HEK293 (cell line): ENCODE measurements at regions not wholly inside any gene's neighbourhood (a gene's known extent, or its start where the extent isn't known, plus 50 kb on each side); places are given as distances from the start of the nearest gene placed in this dataset.
"Not testable (repeated sequence)": the region's sequence is repeated elsewhere in the genome, so short reads cannot be mapped to it uniquely, and the experiment has no call there.

Experiments used
- CTCF ChIP-seq: fragments of 450-650 bp; formaldehyde crosslinking; IDR thresholded peaks from 2 replicates; pipeline ENCODE4 v1.5.1; 2016; ENCODE audit warnings: missing biosample characterization, missing genetic modification characterization
- ZNF623 ChIP-seq: fragments of 450-650 bp; formaldehyde crosslinking; IDR thresholded peaks from 2 replicates; pipeline ENCODE4 v1.5.1; 2016; ENCODE audit warnings: missing biosample characterization, missing genetic modification characterization
- ZNF624 ChIP-seq: fragments of 450-650 bp; formaldehyde crosslinking; IDR thresholded peaks from 2 replicates; pipeline ENCODE4 v1.5.1; 2017; ENCODE audit warnings: missing biosample characterization, missing genetic modification characterization
- ZNF785 ChIP-seq: fragments of 450-650 bp; formaldehyde crosslinking; IDR thresholded peaks from 2 replicates; pipeline ENCODE4 v1.5.1; 2016; ENCODE audit warnings: missing biosample characterization, missing genetic modification characterization

GRCh38 chr9:40916399-40916783 is 212.1 kb downstream of the FOXD4L6 start:
- not testable (repeated sequence) for TF ChIP-seq ZNF624 (tag by site-specific recombination); CTCF; ZNF785 (tag by site-specific recombination); ZNF623
